Right lobe of liver (tissue), 6 donors: ENCODE measurements at regions not wholly inside any gene's neighbourhood (a gene's known extent, or its start where the extent isn't known, plus 50 kb on each side); places are given as distances from the start of the nearest gene placed in this dataset.

Experiments used
- ATAC-seq, 4 donors: fragments of 200-7000 bp; cut with Tn5 transposase; one replicate each; pipeline ENCODE4 v1.9.1; 2020; ENCODE audit warnings: mild to moderate bottlenecking in 4 of 4, moderate library complexity in 4 of 4
- DNase-seq, 3 donors: peaks; one replicate each; pipeline ENCODE4 v3.0.0-alpha.2; 2020
- H3K27ac ChIP-seq, 3 donors: fragments of 200-600 bp; one replicate each; pipeline ENCODE4 v1.8.0; 2022
- H3K27me3 ChIP-seq, 2 donors: fragments of 200-600 bp; one replicate each; pipeline ENCODE4 v1.8.0; 2022
- H3K36me3 ChIP-seq, 4 donors: fragments of 200-600 bp; sonication (generic) in 1 of 4; one replicate each; pipeline versions ENCODE4 v1.5.1 to v1.8.0; 2017 to 2022; ENCODE audit warnings: control low read depth in 1 of 4
- H3K4me1 ChIP-seq, 4 donors: fragments of 200-600 bp; sonication (generic) in 1 of 4; one replicate each; pipeline versions ENCODE4 v1.5.1 to v1.8.0; 2017 to 2022; ENCODE audit warnings: control low read depth in 1 of 4
- H3K4me3 ChIP-seq, 3 donors: fragments of 200-600 bp; one replicate each; pipeline ENCODE4 v1.8.0; 2022
- H3K9me3 ChIP-seq, 4 donors: fragments of 200-600 bp; sonication (generic) in 1 of 4; one replicate each; pipeline versions ENCODE4 v1.5.1 to v1.8.0; 2017 to 2022; ENCODE audit warnings: control low read depth in 1 of 4
- POLR2A ChIP-seq: fragments of 450-650 bp; IDR thresholded peaks from one replicate; pipeline ENCODE4 v1.6.1; 2017; ENCODE audit warnings: antibody characterized with exemption, mild to moderate bottlenecking
- WGBS: methylation state at CpG from one replicate; pipeline ENCODE4 v1.1.6; 2018; ENCODE audit warnings: low coverage, low lambda C conversion rate; ENCODE audit not compliant: insufficient coverage; ENCODE audit errors: missing lambda C conversion rate; 5-methylcytosine and 5-hydroxymethylcytosine counted together
- intact Hi-C, 2 donors: fragments of 100-400 bp; cut with DNase I; formaldehyde crosslinking; loops; one replicate each; pipeline versions ENCODE4 v1.11.2 to v1.14.1; 2022
- TF ChIP-seq, protein P1 (sequence below), 4 donors: fragments of 200-600 bp in 3 of 4; fragments of 450-650 bp in 1 of 4; IDR thresholded peaks; one replicate each; pipeline versions ENCODE4 v1.5.1 to v1.8.0; 2016 to 2022; ENCODE audit warnings: antibody characterized with exemption in 4 of 4, mild to moderate bottlenecking in 2 of 4
- donor health status: DM: no; HTN: yes; CAD: no.
- donor health status: DM: no; HTN: no; CAD: no.
- donor health status: DM: no; HTN: no; CAD: no.
- donor health status: DM: no; HTN: yes; CAD: no.
- donor health status: DM: no; HTN: yes; CAD: no.

GRCh38 chr11:119904531-119905035 is 175.6 kb upstream of the NECTIN1 start:
- TF ChIP-seq, protein P1, sequence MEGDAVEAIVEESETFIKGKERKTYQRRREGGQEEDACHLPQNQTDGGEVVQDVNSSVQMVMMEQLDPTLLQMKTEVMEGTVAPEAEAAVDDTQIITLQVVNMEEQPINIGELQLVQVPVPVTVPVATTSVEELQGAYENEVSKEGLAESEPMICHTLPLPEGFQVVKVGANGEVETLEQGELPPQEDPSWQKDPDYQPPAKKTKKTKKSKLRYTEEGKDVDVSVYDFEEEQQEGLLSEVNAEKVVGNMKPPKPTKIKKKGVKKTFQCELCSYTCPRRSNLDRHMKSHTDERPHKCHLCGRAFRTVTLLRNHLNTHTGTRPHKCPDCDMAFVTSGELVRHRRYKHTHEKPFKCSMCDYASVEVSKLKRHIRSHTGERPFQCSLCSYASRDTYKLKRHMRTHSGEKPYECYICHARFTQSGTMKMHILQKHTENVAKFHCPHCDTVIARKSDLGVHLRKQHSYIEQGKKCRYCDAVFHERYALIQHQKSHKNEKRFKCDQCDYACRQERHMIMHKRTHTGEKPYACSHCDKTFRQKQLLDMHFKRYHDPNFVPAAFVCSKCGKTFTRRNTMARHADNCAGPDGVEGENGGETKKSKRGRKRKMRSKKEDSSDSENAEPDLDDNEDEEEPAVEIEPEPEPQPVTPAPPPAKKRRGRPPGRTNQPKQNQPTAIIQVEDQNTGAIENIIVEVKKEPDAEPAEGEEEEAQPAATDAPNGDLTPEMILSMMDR (IDR thresholded peaks at IDR 0.05) = no peak
- TF ChIP-seq POLR2A = no peak
- WGBS = 74% methylated on average over 4 of the region's 4 CpGs
- H3K27ac ChIP-seq = no peak overlapping the region

GRCh38 chr11:119903821-119904220 is 174.8 kb upstream of the NECTIN1 start:
- 100% methylated on average over 1 of the region's 8 CpGs for WGBS
- Histone ChIP-seq H3K27me3 (no peaks in the 10 kb centered on the region), H3K27ac (no peak overlapping the region), H3K36me3 (no peaks in the 10 kb centered on the region), H3K9me3 (no peaks in the 10 kb centered on the region), H3K4me3 (no peak overlapping the region), H3K4me1 (peaks cover 2 to 43% (median 23%) of the 10 kb centered on the region in 4 donors)
- intact Hi-C loops = no loop called here
- TF ChIP-seq, protein P1 (IDR thresholded peaks at IDR 0.05) = no peak
- no peak for TF ChIP-seq POLR2A
- DNase-seq (no peak), ATAC-seq (no peak)

More at GRCh38 chr11:119904531-119905035, 175.6 kb upstream of the NECTIN1 start:
- Histone ChIP-seq H3K4me1 (peaks cover 2 to 43% (median 23%) of the 10 kb centered on the region in 4 donors), H3K4me3 (no peak overlapping the region), H3K9me3 (no peaks in the 10 kb centered on the region), H3K36me3 (no peaks in the 10 kb centered on the region), H3K27me3 (no peaks in the 10 kb centered on the region)
- DNase-seq (peak in 1 of 3 donors; percentile 50), ATAC-seq (peak in 1 of 4 donors; percentile 18)
- intact Hi-C loops = no loop called here

- intact Hi-C loops = no loop called here
- Histone ChIP-seq H3K36me3 (no peaks in the 10 kb centered on the region), H3K4me3 (no peak overlapping the region), H3K9me3 (no peaks in the 10 kb centered on the region), H3K27me3 (no peaks in the 10 kb centered on the region), H3K4me1 (peaks cover 2 to 43% (median 23%) of the 10 kb centered on the region in 4 donors), H3K27ac (no peak overlapping the region)
- WGBS = 38% methylated on average over 4 of the region's 5 CpGs
- TF ChIP-seq, protein P1 (IDR thresholded peaks at IDR 0.05) = no peak
- no peak for TF ChIP-seq POLR2A
- ATAC-seq = peak in 3 of 4 donors; percentile 47 to 56 (median 52)
- no peak for DNase-seq
These were observed 174.4 kb upstream of the NECTIN1 start for GRCh38 chr11:119903389-119903788.

- peaks cover 2 to 40% (median 21%) of the 10 kb centered on the region in 4 donors for H3K4me1 ChIP-seq
- no peak overlapping the region for H3K27ac ChIP-seq
- DNase-seq (no peak), ATAC-seq (no peak)
- no peaks in the 10 kb centered on the region for H3K36me3 ChIP-seq
- no peak for TF ChIP-seq POLR2A
- TF ChIP-seq, protein P1 (IDR thresholded peaks at IDR 0.05) = no peak
- intact Hi-C loops = no loop called here
- no peaks in the 10 kb centered on the region for H3K27me3 ChIP-seq
- 67% methylated on average over 7 of the region's 9 CpGs for WGBS
- H3K9me3 ChIP-seq = no peaks in the 10 kb centered on the region
- no peak overlapping the region for H3K4me3 ChIP-seq
These were observed 173.7 kb upstream of the NECTIN1 start for GRCh38 chr11:119902656-119903231.
